GM18858 (cell line): ENCODE measurements at regions not wholly inside any gene's neighbourhood (a gene's known extent, or its start where the extent isn't known, plus 50 kb on each side); places are given as distances from the start of the nearest gene placed in this dataset.
"Not testable (repeated sequence)": the region's sequence is repeated elsewhere in the genome, so short reads cannot be mapped to it uniquely, and the experiment has no call there.

Experiments used
- ATAC-seq: cut with Tn5 transposase; IDR thresholded peaks from one replicate; pipeline ENCODE4 v1.9.1; 2021; ENCODE audit not compliant: unreplicated experiment

DNA sequence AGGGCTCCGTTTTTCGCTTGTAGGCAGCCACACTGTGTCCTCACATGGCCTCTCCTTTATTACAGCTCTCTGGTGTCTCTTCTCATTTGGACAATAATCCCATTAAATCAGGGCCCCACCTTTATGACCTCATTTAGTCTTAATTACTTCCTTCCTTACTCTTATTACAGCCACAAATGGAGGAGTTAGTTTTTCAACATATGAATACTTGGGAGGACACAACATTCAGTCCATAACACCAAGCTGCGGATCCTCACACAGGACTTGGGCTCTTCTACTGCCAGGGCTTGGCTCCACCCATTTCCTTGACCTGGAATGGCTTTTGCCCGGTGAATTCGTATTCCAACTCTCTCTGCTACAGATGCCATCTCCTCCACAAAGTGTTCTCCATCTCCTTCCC lies 74.3 kb upstream of the SLC7A14 start:
- ATAC-seq: no peak

DNA sequence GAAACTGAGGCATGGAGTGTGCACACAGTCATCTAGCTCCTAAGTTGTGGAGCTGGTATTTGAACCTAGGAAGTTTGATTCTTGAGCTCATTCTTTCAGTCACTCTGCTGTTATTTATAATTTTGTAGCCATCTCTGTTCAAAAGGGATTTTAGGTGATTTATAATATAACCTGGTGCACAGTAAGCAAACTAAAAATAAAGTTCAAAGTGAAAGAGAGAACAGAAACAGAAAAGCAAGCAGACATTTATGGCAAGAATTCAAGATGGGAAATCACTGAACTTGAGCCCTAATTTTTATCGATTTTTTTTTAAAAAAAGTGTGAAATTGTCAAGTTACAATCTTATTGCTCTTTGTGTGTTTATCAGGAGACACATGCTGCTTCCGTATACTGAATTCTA lies 71.4 kb upstream of the SLC7A14 start:
- ATAC-seq: no peak

DNA sequence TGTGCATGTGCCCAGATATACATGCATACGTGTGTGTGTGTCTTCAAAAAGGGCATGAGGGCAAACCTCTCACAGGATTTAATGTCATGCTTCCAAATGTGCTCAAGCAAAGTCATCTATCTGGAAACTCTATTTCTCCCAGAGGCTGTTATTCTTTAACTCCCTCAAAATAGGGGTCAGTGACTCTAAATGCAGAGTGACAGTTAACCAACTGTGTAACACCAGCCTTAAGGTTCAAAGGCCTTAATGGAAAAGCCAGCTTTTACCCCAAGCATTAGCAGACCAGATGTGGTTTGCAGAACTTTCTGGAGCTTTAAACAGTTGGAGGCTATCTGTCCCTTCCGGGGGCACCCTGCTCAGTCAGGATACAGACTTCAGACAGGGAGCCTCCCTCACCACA lies 70.4 kb upstream of the SLC7A14 start:
- ATAC-seq: no peak

DNA sequence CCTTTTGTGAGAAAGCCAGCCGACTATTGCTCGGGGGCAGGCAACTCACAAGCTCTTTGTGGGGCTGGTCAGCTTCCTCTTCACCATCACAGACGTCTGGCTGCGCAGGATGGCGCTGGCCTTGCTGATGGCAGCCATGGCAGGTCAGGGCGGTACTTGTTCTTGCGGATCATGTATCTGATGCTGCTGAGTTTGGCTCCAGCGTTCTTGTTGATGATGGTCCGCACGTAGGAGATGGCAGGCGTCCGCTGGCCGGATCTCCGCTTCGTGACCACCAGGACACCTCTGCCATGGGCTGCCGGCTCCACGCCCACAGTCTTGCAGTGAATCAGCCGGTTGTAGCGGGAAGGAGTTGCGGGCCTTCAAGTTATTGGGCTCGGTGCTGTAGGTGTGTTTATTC lies 67.9 kb upstream of the SLC7A14 start:
- no peak for ATAC-seq

DNA sequence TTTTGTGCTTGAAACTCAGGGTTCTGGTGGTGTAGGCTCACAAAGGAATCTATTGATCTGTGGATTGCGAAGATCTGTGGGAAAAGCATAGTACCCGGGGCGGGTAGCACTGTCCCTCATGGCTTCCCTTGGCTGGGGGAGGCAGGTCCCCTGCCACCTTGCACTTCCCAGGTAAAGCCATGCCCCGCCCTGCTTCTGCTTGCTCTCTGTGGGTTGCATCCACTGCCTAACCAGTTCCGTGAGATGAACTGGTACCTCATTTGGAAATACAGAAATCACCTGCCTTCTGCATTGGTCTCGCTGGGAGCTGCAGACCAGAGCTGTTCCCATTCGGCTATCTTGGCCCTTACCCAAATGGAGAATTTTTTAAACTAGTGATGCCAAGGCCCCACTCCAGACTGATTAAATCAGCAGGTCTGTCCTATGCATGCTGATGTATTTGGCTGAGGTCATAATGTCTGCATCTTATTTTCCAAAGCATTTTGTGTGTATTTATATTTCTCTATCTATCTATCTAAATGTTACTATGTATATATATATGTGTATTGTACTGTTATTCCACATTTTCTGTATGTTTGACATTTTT lies 65.5 kb upstream of the SLC7A14 start:
- ATAC-seq: no peak

DNA sequence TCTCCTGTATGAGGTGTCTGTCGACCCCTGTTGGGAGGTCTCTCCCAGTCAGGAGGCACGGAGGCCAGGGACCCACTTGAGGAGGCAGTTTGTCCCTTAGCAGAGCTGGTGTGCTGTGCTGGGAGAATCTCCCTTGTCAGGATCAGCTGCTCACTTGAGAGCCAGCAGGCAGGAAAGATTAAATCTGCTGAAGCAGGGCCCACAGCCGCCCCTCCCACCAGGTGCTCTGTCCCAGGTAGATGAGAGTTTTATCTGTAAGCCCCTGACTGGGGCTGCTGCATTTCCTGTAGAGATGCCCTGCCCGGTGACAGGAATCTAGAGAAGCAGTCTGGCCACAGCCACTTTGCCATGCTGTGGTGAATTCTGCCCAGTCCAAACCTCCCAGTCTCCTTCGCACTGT lies 64.7 kb upstream of the SLC7A14 start:
- ATAC-seq: not testable (repeated sequence)

DNA sequence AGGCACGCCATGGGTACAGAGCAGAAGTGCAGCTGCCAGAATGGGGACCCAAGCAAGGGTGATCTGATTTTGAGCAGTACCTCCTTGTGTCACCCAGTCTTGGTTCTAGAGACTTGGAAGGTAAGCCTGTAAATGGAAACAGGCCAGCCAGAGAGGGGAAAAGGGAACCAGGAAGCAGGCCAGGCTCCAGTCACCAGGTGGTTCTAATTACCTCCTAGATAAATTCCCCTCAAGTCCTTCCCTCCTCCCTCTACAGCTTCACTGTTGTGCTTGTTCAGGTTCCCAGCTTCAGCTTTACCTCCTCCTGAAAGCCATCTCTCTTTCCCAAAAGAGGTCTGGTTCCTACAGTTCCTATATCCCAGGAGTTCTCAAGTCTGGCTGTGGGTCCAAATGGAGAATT lies 58.8 kb upstream of the SLC7A14 start:
- no peak for ATAC-seq

DNA sequence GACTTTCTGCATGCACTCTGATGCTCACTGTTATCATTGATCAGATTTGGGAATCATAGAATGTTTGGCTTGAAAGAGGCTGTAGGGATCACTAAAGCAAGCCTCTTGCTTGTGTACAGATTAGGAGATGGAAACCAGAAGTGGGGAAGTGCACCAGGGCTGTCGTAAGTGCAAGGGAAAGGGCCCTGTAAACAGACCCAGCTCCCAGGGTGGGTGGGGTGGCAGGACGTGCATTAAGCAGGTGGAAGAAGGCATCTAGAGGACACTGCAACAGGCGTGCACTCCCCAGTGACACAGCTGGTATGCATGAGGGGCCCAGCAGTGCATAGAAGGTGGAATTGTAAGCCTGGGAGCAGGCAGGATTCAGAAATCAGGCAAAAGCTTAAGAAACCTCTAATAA lies 58.0 kb upstream of the SLC7A14 start:
- no peak for ATAC-seq

DNA sequence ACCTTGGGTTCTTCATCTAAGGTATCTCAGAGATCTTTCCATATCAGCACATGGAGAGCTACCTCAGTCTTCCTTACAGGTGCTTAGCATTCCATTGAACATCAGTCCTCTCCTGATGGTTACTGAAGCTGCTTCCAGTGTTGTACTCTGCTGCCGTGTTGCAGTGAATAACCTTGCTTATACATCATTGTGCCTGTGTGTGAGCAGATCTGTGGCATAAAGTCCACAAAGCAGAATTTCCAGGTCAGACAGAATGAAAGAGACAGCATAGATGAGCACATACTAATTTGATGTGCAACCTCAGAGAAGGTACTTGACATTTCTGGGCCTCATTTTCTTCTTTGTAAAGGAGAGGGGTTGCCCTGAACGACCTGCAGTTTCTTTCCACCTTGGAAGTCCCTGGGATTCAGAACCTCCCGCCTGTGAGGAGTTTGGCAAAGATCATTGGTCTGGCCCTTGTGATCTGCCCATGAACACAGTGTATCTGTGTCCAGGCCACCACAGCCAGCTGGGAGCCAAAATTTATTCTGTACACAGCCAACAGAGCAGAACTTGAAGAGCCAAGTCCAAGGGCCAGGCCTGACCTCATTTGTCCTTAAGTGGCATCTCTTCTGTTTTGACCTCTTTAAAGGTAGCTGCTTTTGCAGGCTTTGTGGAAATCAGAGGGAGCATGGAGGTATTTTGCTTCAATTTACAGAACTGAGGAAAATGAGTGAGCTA lies 57.2 kb upstream of the SLC7A14 start:
- ATAC-seq: no peak

DNA sequence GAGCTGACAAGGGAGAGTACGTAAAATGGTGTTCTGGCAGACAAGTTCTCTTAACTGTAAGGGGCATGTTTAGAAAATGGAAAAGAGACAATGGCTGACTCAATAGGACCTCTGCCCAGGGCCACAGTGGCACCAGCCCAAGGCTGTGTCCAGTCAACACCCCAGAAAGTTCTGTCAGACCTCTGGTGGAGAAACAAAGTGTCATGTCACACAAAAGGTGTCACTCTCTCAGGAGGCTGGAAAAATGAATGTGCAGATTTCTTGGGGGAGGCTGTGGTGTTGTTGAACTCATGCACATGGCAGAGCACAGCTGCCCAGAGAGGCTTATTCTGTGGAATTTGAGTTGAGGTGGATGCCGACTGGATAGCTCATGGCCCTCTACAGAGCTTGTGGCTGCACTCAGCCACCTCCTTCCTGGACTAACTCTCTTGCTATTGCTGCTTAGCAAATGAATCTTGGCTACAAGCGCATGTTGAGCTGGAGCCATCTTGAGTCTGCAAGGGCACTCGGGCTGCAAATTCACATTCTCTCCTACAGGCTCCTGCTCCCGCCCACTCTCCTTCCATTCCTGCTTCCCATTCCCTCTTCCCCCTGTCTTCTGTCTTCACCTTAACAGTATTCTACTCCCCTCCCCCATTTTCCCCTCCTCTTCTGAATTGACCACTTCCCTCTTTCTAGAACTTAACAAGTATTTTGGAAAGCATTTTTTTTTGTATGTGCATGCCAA lies 55.8 kb upstream of the SLC7A14 start:
- no peak for ATAC-seq

DNA sequence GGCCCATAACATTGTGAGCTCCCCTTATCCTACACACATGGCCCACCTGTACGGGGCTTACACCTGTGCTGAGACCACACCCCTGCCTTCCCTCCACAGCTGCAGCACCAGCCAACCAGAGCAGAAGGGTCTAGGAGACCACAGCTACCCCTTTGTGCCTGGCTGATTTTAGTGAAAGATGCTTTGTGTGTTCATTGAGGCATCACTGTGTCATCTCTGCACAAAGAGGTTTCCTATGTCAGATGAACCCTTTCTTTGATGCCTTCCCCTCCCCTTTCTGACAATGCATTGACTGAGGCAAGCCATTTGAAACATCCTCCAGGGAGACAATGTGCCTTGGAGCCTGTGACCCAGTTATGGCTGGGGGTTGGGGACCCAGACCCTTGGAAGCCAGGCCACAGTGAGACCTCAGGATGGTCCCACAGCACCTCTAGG lies 54.9 kb upstream of the SLC7A14 start:
- ATAC-seq: no peak

DNA sequence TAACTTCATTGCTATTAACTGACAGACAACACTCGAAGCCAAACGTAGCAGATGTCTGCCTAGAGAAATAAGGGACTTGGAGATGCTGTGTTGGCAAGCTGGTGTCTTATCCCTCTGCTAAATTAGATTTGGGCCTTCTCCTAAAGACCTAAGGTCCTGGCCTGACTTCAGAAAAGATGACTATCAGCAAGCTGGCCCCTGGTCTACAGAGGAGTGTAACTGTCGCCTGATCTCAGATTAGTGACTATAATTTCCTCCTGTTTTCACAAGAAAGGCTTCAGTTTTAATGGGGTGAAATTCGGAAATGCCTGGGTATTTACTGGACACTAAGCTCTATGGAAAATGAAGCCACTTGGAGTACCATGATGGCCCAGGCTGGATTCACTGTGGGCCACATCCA lies 53.1 kb upstream of the SLC7A14 start:
- no peak for ATAC-seq

DNA sequence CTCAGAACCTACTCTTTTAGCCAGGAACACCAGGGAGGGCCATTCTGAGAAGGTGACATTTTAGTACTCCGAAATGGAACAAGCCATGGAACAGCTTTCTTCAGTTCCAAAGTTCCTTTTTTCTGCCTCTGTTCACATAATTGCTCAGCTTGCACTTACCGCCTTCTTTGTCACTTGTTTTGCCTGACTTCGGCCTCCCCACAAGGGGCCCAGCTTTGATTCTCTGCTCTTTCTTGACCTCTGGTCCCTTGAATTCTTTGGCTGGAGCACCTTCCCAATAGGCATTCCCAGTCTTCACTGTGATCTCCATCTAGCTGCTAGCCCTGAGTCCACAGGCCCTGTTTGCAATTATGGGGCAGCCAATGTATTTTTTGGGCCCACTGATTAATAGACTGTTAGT lies 51.4 kb upstream of the SLC7A14 start:
- ATAC-seq: no peak

DNA sequence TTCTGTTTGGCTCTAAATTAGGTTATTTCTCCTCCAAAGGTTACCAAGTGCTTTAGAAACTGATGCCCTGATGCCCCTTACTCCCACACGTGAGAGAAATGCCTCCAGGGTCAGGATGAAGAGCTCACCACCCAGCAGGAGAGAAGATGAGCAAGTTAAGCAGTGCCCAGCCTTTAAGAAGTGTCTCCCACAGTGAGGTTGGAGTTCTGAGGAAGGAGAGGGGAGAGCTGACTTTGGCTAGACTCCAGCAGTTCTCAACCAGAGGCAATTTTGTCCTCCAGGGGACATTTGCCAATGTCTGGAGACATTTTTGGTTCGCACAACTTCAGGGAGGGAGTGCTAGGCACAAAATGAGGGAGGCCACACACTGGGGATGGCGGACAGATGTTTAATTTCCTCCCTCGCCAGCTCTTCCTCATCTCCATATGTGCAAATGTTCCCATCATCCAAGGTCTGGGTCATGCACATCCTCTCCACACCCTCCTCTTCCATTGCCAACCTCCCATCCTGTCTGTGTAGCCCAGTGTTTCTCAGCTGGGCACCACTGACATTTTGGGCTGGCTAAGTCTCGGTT lies 50.6 kb upstream of the SLC7A14 start:
- no peak for ATAC-seq
